Small intestine (tissue), 7 donors: ENCODE measurements at regions not wholly inside any gene's neighbourhood (a gene's known extent, or its start where the extent isn't known, plus 50 kb on each side); places are given as distances from the start of the nearest gene placed in this dataset.

Experiments used
- DNase-seq, 2 donors: peaks; one replicate each; pipeline versions ENCODE4 v3.0.0 to v3.0.0-alpha.2; 2013
- FAIRE-seq: peaks from 2 replicates; lab custom pipeline; 2012; peaks lifted over from hg19 to GRCh38; lab: Jason Lieb, UNC
- H3K27ac ChIP-seq, 3 donors: one replicate each; pipeline ENCODE4 v1.5.1; 2013; ENCODE audit warnings: low read length in 2 of 3, mild to moderate bottlenecking in 2 of 3, control low read depth in 1 of 3, inconsistent platforms in 1 of 3, low read depth in 1 of 3, moderate library complexity in 1 of 3
- H3K27me3 ChIP-seq, 3 donors: one replicate each; pipeline ENCODE4 v1.6.1; 2013; ENCODE audit warnings: low read length in 3 of 3, inconsistent platforms in 1 of 3; ENCODE audit not compliant: control insufficient read depth in 3 of 3, insufficient read depth in 3 of 3
- H3K36me3 ChIP-seq, 3 donors: one replicate each; pipeline ENCODE4 v1.6.1; 2013; ENCODE audit warnings: low read length in 3 of 3, inconsistent platforms in 1 of 3, low read depth in 1 of 3, mild to moderate bottlenecking in 1 of 3, moderate library complexity in 1 of 3; ENCODE audit not compliant: control insufficient read depth in 3 of 3, insufficient read depth in 2 of 3
- H3K4me1 ChIP-seq, 3 donors: one replicate each; pipeline ENCODE4 v1.6.1; 2013; ENCODE audit warnings: low read length in 2 of 3, inconsistent platforms in 1 of 3, low read depth in 1 of 3, mild to moderate bottlenecking in 1 of 3, moderate library complexity in 1 of 3; ENCODE audit not compliant: control insufficient read depth in 3 of 3, insufficient read depth in 2 of 3
- H3K4me3 ChIP-seq, 3 donors: one replicate each; pipeline ENCODE4 v1.5.1; 2013; ENCODE audit warnings: low read length in 3 of 3, control low read depth in 1 of 3, inconsistent platforms in 1 of 3, low read depth in 1 of 3, mild to moderate bottlenecking in 1 of 3, moderate library complexity in 1 of 3
- H3K9me3 ChIP-seq, 2 donors: one replicate each; pipeline ENCODE4 v1.6.1; 2013; ENCODE audit warnings: low read depth in 1 of 2, low read length in 1 of 2; ENCODE audit not compliant: control insufficient read depth in 2 of 2, insufficient read depth in 1 of 2
- WGBS, 3 donors: extraction: QIAGEN DNeasy Blood & Tissue Kit; methylation state at CpG; one replicate each; pipeline ENCODE4 v1.1.7; 2013; 5-methylcytosine and 5-hydroxymethylcytosine counted together
- donor health status: healthy with polysubstance abuse.
- donor health status: control.
- donor health status: control.
- donor health status: Bipolar disorder and iron deficiency.
- donor health status: healthy.

- Histone ChIP-seq H3K27ac (no peak overlapping the region), H3K27me3 (no peaks in the 10 kb centered on the region), H3K4me3 (no peak overlapping the region), H3K9me3 (no peaks in the 10 kb centered on the region), H3K36me3 (no peaks in the 10 kb centered on the region), H3K4me1 (peaks cover 0 to 3% (median 0%) of the 10 kb centered on the region in 3 donors)
- DNase-seq (peak; percentile 61 to 64), FAIRE-seq (no peak)
- 2 to 41% (median 10%) methylated on average over 2 of the region's 2 CpGs for WGBS, 3 donors
These were observed 110.7 kb upstream of the GZMB start for GRCh38 chr14:24744641-24745040.

GRCh38 chr14:24741871-24742270, 107.9 kb upstream of the GZMB start:
- FAIRE-seq (no peak), DNase-seq (no peak)
- Histone ChIP-seq H3K9me3 (peaks cover 0 to 3% of the 10 kb centered on the region in 2 donors), H3K4me3 (no peak overlapping the region), H3K4me1 (peaks cover 0 to 3% (median 0%) of the 10 kb centered on the region in 3 donors), H3K27me3 (no peaks in the 10 kb centered on the region), H3K36me3 (no peaks in the 10 kb centered on the region), H3K27ac (no peak overlapping the region)
- WGBS, 3 donors: 63 to 85% (median 71%) methylated on average over 2 of the region's 2 CpGs

GRCh38 chr14:24735984-24736630, 102.1 kb upstream of the GZMB start:
- WGBS, 3 donors: 0 to 78% (median 64%) methylated on average over 1 of the region's 1 CpG
- no peak overlapping the region for H3K4me3 ChIP-seq
- FAIRE-seq: no peak
- no peaks in the 10 kb centered on the region for H3K27me3 ChIP-seq
- H3K27ac ChIP-seq: no peak overlapping the region
- no peaks in the 10 kb centered on the region for H3K36me3 ChIP-seq
- H3K9me3 ChIP-seq: peaks cover 0 to 3% of the 10 kb centered on the region in 2 donors
- no peaks in the 10 kb centered on the region for H3K4me1 ChIP-seq
- DNase-seq: no peak

GRCh38 chr14:24734917-24735500, 101.0 kb upstream of the GZMB start:
- H3K4me3 ChIP-seq: no peak overlapping the region
- 23 to 28% (median 23%) methylated on average over 9 of the region's 9 CpGs for WGBS, 3 donors
- FAIRE-seq: no peak
- no peaks in the 10 kb centered on the region for H3K27me3 ChIP-seq
- H3K4me1 ChIP-seq: no peaks in the 10 kb centered on the region
- peaks cover 0 to 3% of the 10 kb centered on the region in 2 donors for H3K9me3 ChIP-seq
- no peaks in the 10 kb centered on the region for H3K36me3 ChIP-seq
- DNase-seq: peak; percentile 81 to 86
- no peak overlapping the region for H3K27ac ChIP-seq

- DNase-seq (no peak), FAIRE-seq (no peak)
- Histone ChIP-seq H3K9me3 (no peaks in the 10 kb centered on the region), H3K4me1 (no peaks in the 10 kb centered on the region), H3K27ac (no peak overlapping the region), H3K4me3 (no peak overlapping the region), H3K27me3 (peaks cover 0 to 6% (median 5%) of the 10 kb centered on the region in 3 donors), H3K36me3 (no peaks in the 10 kb centered on the region)
- WGBS, 3 donors: 82 to 93% (median 86%) methylated on average over 7 of the region's 7 CpGs
These were observed 92.5 kb upstream of the GZMB start for GRCh38 chr14:24726480-24726879.

- no peaks in the 10 kb centered on the region for H3K9me3 ChIP-seq
- no peak overlapping the region for H3K27ac ChIP-seq
- no peaks in the 10 kb centered on the region for H3K36me3 ChIP-seq
- FAIRE-seq (no peak), DNase-seq (no peak)
- H3K27me3 ChIP-seq: peaks cover 0 to 6% (median 5%) of the 10 kb centered on the region in 3 donors
- 56 to 61% (median 59%) methylated on average over 3 of the region's 3 CpGs for WGBS, 3 donors
- no peak overlapping the region for H3K4me3 ChIP-seq
- H3K4me1 ChIP-seq: no peaks in the 10 kb centered on the region
These were observed 91.3 kb upstream of the GZMB start for GRCh38 chr14:24725311-24725710.

- H3K4me3 ChIP-seq: no peak overlapping the region
- DNase-seq: no peak
- no peak overlapping the region for H3K27ac ChIP-seq
- 46 to 57% (median 46%) methylated on average over 3 of the region's 3 CpGs for WGBS, 3 donors
- H3K9me3 ChIP-seq: no peaks in the 10 kb centered on the region
- no peaks in the 10 kb centered on the region for H3K4me1 ChIP-seq
- no peaks in the 10 kb centered on the region for H3K36me3 ChIP-seq
- FAIRE-seq: no peak
- peaks cover 0 to 6% (median 5%) of the 10 kb centered on the region in 3 donors for H3K27me3 ChIP-seq
These were observed 87.8 kb upstream of the GZMB start for GRCh38 chr14:24721775-24722174.

GRCh38 chr14:24715239-24715638, 81.2 kb upstream of the GZMB start:
- 86 to 94% (median 92%) methylated on average over 2 of the region's 2 CpGs for WGBS, 3 donors
- H3K27ac ChIP-seq: no peak overlapping the region
- FAIRE-seq (no peak), DNase-seq (no peak)
- H3K27me3 ChIP-seq: no peaks in the 10 kb centered on the region
- no peaks in the 10 kb centered on the region for H3K9me3 ChIP-seq
- no peak overlapping the region for H3K4me3 ChIP-seq
- H3K36me3 ChIP-seq: no peaks in the 10 kb centered on the region
- H3K4me1 ChIP-seq: no peaks in the 10 kb centered on the region
